ENCODE measurements at regions not wholly inside any gene's neighbourhood (a gene's known extent, or its start where the extent isn't known, plus 50 kb on each side); places are given as distances from the start of the nearest gene placed in this dataset.

GRCh38 chr2:9053534-9053931 is 50.0 kb upstream of the MBOAT2 start:
- no peaks in the 10 kb centered on the region for H3K4me1 ChIP-seq (ENCODE audit: low read depth)
- TF ChIP-seq CTCF (IDR thresholded peaks at IDR 0.05): no peak
- H3K9me3 ChIP-seq: no peaks in the 10 kb centered on the region
- DNase-seq (no peak), ATAC-seq (no peak)
- intact Hi-C loops (cut with DNase I, micrococcal nuclease): no loop called here
- no peak overlapping the region for H3K4me3 ChIP-seq
- H3K36me3 ChIP-seq (ENCODE audit: low read depth): no peaks in the 10 kb centered on the region
